ENCODE measurements at regions not wholly inside any gene's neighbourhood (a gene's known extent, or its start where the extent isn't known, plus 50 kb on each side); places are given as distances from the start of the nearest gene placed in this dataset.
A peak's percentile ranks its signal among the peaks of the same experiment; 100 is the strongest.

DNA sequence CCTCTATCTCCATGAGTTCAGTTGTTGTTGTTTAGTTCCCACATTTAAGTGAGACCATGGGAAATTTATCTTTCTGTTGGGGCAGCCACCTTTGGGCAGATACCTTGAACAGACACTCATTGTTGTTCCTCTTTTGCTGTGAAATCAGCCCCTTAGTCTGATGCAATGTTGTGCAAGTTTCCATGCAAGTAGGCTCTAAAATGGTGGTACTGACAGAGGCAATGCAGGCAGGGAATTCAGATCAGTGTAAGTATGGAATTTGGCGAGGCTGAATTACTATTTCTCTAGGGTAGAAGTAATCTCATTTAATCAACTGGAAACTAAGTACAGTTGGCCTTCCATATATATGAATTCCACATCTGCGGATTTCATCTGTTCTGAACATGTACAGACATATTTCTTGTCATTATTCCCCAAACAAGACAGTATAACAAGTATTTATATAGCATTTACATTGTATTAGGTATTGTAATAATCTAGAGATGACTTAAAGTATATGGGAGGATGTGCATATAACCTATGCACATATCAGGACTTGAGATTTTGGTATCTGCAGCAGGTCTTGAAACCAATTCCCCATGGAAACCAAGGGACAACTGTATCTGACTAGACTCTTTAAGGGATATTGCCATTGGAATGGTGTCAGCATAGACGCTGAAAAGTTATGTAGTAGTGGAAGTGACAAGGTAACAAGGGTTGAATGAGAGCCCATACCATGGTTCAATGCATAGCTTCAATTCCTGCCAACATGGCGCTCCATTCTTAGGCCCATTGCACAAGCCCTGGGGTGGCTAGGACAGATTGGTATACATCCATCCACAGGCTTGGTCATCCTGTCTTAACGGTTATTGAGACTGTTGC is 281.5 kb upstream of the HTR2A start:
- H3K4me3 ChIP-seq (ENCODE audit: low read length), result no peak overlapping the region
- no peak for TF ChIP-seq ZNF274 (IDR thresholded peaks at IDR 0.05; ENCODE audit: low read depth, low read length)

DNA sequence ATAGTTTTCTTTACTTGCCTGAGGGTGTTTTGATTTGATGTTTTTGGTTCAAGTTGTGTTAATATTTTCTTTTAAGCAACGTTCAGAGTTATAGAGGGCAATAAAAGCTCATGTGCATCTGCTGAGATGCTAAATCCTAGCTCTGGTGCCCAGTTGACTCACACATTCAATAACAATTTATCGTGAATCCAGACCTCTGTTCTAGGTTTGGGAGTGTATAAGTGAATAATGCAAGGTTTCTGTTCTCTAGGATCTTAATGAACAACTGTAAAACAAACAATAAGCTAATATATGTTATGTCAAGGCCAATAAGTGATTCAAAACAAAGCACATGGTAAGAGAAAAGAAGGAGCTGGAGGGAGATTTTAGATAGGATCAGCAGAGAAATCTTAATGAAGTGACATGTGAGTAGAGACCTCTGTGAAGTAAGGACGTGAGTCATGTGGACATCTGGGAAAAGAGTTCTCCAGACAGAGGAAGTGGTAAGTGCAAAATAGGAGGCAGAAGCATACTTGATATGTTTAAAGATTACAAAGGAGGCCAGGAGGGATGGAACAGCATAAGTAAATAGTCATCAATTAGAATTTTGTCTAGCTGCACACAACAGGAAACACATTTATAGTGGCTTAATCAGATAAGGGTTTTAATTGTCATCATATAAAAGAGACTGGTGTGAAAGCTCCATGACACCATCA is 278.5 kb upstream of the HTR2A start:
- TF ChIP-seq ZNF274 (IDR thresholded peaks at IDR 0.05; ENCODE audit: low read depth, low read length), result no peak

DNA sequence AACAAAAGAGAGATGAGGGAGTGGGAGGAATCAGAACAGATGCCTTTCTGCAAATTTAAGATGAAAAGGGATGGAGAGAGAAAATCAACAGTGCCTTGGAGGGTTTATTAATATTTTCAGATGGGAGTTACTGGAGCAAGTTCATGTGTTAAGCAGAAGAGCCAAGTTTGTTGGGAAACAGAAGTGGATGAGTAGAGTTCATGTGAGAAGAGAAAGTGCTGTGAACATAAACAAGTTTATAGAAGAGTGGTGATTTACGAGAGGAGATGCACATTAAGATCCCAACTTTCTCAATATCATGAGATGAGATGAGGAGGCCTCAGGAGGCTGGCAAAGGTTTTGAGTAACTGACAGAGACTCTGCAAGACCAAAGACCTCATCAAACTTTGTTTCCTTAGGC is 274.1 kb upstream of the HTR2A start:
- no peak for TF ChIP-seq ZNF274 (IDR thresholded peaks at IDR 0.05; ENCODE audit: low read depth, low read length)
- no peak overlapping the region for H3K4me3 ChIP-seq (ENCODE audit: low read length)

More for the DNA sequence above, 278.5 kb upstream of the HTR2A start:
- H3K4me3 ChIP-seq (ENCODE audit: low read length), result no peak overlapping the region

DNA sequence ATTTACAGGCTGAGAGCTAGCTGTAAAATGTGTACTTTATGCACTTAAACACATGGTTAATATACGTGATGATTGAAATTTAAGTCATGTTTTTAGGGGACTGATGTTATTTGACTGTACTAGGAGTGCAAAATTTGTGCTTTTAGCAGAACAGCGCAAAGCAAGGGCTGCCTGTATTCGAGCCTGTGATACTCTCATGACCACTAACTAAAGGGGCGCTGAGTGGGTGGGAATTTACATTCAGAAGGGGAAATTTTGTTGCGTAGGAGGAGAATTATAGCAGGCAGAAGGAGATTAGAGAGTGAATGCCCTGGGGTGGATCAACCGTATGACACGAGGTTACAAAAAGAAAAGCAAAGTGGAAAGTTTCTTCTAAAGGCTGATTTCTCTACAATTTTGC is 271.8 kb upstream of the HTR2A start:
- no peak overlapping the region for H3K4me3 ChIP-seq (ENCODE audit: low read length)
- TF ChIP-seq ZNF274 (IDR thresholded peaks at IDR 0.05; ENCODE audit: low read depth, low read length), result no peak

DNA sequence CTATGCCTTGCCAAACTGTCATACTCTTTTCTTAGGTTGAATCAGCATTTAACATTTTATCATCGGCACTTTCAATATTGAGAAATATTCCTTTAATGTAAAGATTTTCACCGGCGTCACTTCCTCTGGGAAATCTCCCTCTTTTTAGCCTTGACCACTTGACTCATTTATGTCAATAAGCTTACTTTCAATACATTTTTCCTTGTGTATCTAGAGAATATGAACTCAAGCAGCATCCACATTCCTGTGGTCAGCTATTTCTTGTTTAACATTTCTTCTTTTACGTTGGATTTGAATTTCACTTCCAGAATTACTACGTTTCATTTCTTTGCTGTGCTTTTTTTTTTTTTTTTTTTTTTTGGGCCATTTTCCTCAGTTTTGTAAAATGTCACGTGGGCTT is 271.2 kb upstream of the HTR2A start:
- TF ChIP-seq ZNF274 (IDR thresholded peaks at IDR 0.05; ENCODE audit: low read depth, low read length), result no peak
- H3K4me3 ChIP-seq (ENCODE audit: low read length), result no peak overlapping the region

DNA sequence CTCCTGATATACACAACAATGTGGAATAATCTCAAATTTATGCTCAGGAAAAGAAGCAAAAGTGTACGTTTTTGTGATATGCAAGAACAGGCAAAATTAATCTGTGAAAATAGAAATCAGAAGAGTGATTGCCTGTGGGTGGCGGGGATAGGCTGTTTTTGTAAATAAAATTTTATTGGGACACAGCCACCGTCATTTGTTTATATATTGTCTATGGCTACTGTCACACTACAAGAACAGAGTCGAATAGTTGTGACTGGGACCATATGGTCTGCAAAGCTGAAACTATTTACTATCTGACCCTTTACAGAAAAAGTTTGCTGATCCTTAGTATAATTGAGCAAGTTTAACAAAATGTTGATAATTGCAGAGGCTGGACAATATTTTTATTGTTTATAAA is 269.5 kb upstream of the HTR2A start:
- TF ChIP-seq ZNF274 (IDR thresholded peaks at IDR 0.05; ENCODE audit: low read depth, low read length), result no peak
- no peak overlapping the region for H3K4me3 ChIP-seq (ENCODE audit: low read length)

DNA sequence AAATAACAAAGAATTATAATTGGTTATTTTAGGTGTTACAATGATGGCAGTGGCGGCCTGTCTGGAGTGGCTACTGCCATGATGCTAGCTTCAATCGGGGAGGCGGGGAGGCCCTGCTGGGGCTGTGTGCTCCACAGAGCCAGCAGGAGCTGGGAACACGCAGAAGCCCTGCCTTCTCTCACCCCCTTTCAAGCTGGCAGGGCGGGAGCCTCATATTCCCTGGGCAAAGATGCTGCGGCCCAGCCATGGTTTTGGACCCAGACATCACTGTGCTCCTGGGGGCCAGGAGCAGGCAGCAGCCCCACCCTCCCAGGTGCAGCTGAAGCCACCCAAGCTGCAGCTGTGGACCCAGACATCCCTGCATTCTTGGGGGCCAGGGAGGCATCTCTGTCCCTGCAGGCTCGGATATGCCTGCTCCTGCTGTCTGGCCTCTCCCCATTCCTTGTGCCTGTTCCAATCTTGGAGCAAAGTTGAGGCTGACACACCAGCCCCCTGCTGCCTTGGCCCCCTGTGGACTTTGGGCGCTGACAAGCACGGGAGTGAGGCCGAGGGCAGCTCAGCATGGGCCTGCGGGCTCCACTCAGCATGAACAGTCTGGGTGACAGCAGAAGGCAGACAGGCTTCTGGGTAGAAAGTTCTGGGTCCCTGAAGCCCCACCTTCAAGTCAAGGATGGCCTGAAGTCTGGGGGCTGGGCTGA is 263.1 kb upstream of the HTR2A start:
- TF ChIP-seq ZNF274 (IDR thresholded peaks at IDR 0.05; ENCODE audit: low read depth, low read length), result no peak
- H3K4me3 ChIP-seq (ENCODE audit: low read length), result no peak overlapping the region

DNA sequence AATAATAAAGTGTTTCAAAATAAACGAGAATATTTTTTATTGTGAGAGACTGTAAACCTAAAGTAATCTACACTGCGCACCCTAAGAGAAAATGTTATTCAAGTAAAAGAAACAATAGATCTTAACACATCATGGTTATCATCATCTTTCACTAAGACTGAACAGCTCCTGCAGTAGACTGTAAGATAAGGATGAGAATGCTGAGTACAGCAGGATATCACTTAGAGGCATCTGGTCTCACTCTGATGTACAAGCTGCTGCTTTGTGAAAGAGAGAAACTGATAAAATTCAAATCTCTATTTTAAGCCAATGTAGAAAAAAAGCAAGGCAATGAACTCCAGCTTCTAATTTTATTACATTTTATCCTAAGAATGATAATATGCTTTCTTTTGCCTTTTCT is 261.7 kb upstream of the HTR2A start:
- no peak for TF ChIP-seq ZNF274 (IDR thresholded peaks at IDR 0.05; ENCODE audit: low read depth, low read length)

DNA sequence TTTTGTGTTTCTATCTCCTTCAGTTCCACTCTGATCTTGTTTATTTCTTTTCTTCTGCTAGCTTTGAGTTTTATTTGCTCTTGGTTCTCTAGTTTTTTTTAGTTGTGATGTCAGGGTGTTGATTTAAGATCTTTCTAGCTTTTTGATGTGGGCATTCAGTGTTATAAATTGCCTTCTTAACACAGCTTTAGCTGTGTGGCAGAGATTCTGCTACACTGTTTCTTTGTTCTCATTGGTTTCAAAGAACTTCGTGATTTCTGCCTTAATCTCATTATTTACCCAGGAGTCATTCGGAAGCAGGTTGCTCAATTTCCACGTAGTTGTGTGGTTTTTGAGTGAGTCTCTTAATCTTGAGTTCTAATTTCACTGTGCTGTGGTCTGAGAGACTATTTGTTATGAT is 251.7 kb upstream of the HTR2A start:
- TF ChIP-seq ZNF274 (IDR thresholded peaks at IDR 0.05; ENCODE audit: low read depth, low read length), result no peak
- no peak overlapping the region for H3K4me3 ChIP-seq (ENCODE audit: low read length)

More for the DNA sequence above, 261.7 kb upstream of the HTR2A start:
- H3K4me3 ChIP-seq (ENCODE audit: low read length), result no peak overlapping the region

DNA sequence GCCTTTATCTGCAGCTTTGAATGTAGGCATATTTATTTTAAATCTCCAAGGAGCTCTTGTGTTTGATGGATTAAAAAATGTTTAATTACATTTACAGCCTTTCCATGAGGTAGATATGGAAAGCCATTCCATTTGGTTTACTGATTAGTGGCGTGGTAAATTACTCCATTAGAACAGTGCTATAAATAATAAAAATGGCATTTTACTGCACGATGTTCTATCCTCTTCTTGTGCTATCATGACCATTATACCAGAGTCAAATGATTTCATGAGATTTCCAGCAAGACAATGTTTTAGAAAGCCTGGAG is 250.9 kb upstream of the HTR2A start:
- H3K4me3 ChIP-seq (ENCODE audit: low read length), result peak overlapping the region; percentile 3; the same call in 1 of the 2 replicates
- TF ChIP-seq ZNF274 (IDR thresholded peaks at IDR 0.05; ENCODE audit: low read depth, low read length), result no peak

DNA sequence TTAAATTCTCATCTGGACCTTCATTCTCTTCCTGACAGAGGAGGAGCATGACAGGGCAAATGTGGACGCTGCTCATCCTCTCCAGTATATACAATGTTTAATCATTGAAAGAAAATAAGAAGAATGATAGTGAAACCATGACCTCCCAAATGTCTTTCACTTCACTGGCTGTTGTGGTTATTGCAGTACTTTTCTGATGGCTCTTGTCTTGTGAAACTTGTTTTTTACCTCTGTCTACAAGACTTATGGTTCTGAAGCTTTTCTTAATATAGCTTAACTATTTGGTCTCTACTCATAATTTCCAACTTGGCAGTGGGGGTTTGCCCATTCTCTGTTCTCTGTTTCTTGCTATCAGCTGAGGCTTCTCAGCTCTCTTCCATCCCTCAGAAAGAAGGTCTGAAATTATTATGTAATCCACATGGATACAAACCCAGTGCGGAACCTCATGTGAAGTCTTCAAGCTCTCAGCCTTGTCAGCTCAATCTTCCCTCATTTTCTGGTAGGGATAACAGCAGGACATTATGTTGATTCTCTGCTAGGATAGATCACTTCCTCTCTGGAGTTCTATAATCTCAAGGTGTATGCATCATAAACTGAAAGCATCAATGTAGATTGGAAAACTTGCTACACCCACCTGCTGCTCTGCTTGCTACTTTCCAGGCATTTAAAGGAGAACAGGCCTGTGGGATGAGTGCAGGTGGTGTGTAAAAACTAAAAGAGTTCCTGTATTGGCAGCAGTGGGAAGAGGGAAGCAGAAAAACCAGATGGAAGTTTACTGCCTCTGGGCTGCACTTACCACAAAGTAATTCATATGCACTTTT is 250.3 kb upstream of the HTR2A start:
- no peak for TF ChIP-seq ZNF274 (IDR thresholded peaks at IDR 0.05; ENCODE audit: low read depth, low read length)
- peak overlapping the region; percentile 3; the same call in 1 of the 2 replicates for H3K4me3 ChIP-seq (ENCODE audit: low read length)

DNA sequence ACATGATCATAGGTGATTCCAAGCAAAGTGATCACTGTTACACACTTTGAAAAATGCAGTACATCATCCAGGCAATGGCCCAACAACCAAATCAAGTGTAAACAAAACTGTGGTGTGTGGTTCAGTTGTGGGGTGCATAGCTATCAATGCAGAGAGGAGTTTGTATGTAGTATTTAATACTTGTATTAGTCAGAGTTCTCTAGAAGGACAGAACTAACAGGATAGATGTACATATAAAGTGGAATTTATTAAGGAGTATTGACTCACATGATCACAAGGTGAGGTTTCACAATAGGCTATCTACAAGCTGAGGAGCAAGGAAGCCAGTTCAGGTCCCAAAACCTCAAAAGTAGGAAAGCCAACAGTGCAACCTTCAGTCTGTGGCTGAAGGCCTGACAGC is 249.3 kb upstream of the HTR2A start:
- TF ChIP-seq ZNF274 (IDR thresholded peaks at IDR 0.05; ENCODE audit: low read depth, low read length), result no peak
- H3K4me3 ChIP-seq (ENCODE audit: low read length), result no peak overlapping the region

DNA sequence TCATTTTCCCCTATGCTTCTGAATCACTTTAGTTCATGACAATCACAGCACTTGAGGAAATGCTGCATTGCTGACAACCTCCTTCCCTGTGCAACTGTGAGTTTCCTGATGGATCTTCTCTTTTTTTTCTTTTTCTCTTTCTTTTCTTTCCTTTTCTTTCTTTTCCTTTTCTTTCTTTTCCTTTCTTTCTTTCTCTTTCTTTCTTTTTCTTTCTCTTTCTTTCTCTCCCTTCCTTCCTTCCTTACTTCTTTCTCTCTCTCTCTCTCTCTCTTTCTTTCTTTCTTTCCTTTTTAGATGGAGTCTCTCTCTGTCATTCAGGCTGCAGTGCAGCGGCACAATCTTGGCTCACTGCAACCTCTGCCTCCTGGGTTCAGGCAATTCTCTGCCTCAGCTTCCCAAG is 247.9 kb upstream of the HTR2A start:
- no peak overlapping the region for H3K4me3 ChIP-seq (ENCODE audit: low read length)
- TF ChIP-seq ZNF274 (IDR thresholded peaks at IDR 0.05; ENCODE audit: low read depth, low read length), result no peak

DNA sequence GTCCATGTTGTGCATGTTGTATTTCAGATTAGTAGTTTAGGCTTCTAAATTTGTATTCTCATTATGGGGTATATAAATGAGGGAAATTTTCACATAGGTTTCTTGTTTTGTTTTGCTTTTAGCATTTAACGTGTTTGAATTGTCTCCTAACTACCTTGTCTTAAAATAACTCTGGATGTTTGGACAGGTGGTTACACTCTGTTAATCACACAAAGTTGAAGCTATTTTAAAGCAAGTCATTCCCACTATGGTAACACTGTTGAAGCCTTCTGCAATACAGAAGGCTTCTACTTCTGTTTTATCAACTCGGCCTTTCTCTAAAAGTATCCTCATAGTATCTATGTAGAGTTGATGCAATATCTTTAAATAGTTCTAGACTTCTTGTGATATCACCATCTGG is 245.3 kb upstream of the HTR2A start:
- H3K4me3 ChIP-seq (ENCODE audit: low read length), result no peak overlapping the region
- TF ChIP-seq ZNF274 (IDR thresholded peaks at IDR 0.05; ENCODE audit: low read depth, low read length), result no peak

Data from GM08714 (cell line).